PC-3 (cell line): ENCODE measurements at regions not wholly inside any gene's neighbourhood (a gene's known extent, or its start where the extent isn't known, plus 50 kb on each side); places are given as distances from the start of the nearest gene placed in this dataset.

Experiments used
- ATAC-seq: fragments of 200-7000 bp; cut with Tn5 transposase; 2 replicates; pipeline ENCODE4 v1.9.1; 2020; ENCODE audit warnings: mild to moderate bottlenecking, moderate library complexity
- BruUV-seq: library from RNA; stranded (reverse); fragments of 400-500 nt; replicated peaks from 2 replicates; lab custom pipeline; 2021; lab: Mats Ljungman, UMichigan
- CTCF ChIA-PET: fragments of 300-600 bp; sonication (Branson Sonifier 250); formaldehyde crosslinking; loops from one replicate; lab custom pipeline; 2022; ENCODE audit warnings: antibody characterized with exemption; lab: Charles Lee
- POLR2A ChIA-PET: fragments of 300-600 bp; sonication (Branson Sonifier 250); formaldehyde crosslinking; loops from one replicate; lab custom pipeline; 2022; ENCODE audit warnings: antibody characterized with exemption; ENCODE audit not compliant: unreplicated experiment; lab: Charles Lee
- DNase-seq: peaks from one replicate; pipeline ENCODE4 v3.0.0-alpha.2; 2015
- H2AFZ ChIP-seq: fragments of 300-600 bp; sonication (generic); 2 replicates; pipeline ENCODE4 v1.6.0; 2016; ENCODE audit warnings: antibody characterized with exemption, low read length
- H3F3A ChIP-seq: fragments of 300-600 bp; sonication (generic); one replicate; pipeline ENCODE4 v1.6.0; 2017; ENCODE audit warnings: antibody characterized with exemption, low read length, control low read depth, mild to moderate bottlenecking; ENCODE audit not compliant: unreplicated experiment
- H3K27ac ChIP-seq: fragments of 300-600 bp; sonication (generic); 2 replicates; pipeline ENCODE4 v1.5.1; 2016; ENCODE audit warnings: mild to moderate bottlenecking, low read length
- H3K27me3 ChIP-seq: fragments of 300-600 bp; sonication (generic); 2 replicates; pipeline ENCODE4 v1.6.1; 2016; ENCODE audit warnings: low read length, mixed read lengths
- H3K36me3 ChIP-seq: fragments of 300-600 bp; sonication (generic); 2 replicates; pipeline ENCODE4 v1.6.1; 2016; ENCODE audit warnings: low read depth, mixed run types, low read length, mixed read lengths
- H3K4me1 ChIP-seq: fragments of 300-600 bp; sonication (generic); 2 replicates; pipeline ENCODE4 v1.5.1; 2016; ENCODE audit warnings: low read length; ENCODE audit not compliant: insufficient read depth
- H3K4me2 ChIP-seq: fragments of 300-600 bp; sonication (generic); 2 replicates; pipeline ENCODE4 v1.6.0; 2016; ENCODE audit warnings: low read length
- H3K4me3 ChIP-seq: fragments of 300-600 bp; sonication (generic); 2 replicates; pipeline ENCODE4 v1.5.1; 2016; ENCODE audit warnings: mild to moderate bottlenecking, low read length, mixed read lengths
- H3K79me2 ChIP-seq: fragments of 300-600 bp; sonication (generic); 2 replicates; pipeline ENCODE4 v1.6.1; 2017; ENCODE audit warnings: low read length, mixed read lengths
- H3K9ac ChIP-seq: fragments of 300-600 bp; sonication (generic); 2 replicates; pipeline ENCODE4 v1.6.0; 2016; ENCODE audit warnings: mild to moderate bottlenecking, low read length
- H3K9me2 ChIP-seq: fragments of 300-600 bp; sonication (generic); replicated peaks from 2 replicates; pipeline ENCODE4 v1.6.1; 2016; ENCODE audit warnings: mixed run types, low read length, mixed read lengths
- H3K9me3 ChIP-seq: fragments of 300-600 bp; sonication (generic); 2 replicates; pipeline ENCODE4 v1.6.1; 2016; ENCODE audit warnings: low read length, mixed read lengths
- H4K20me1 ChIP-seq: fragments of 300-600 bp; sonication (generic); 2 replicates; pipeline ENCODE4 v1.6.1; 2016; ENCODE audit warnings: low read length, mixed read lengths
- CTCF ChIP-seq: fragments of 300-600 bp; sonication (generic); conservative IDR thresholded peaks from 2 replicates; pipeline ENCODE4 v1.5.1; 2017; ENCODE audit warnings: antibody characterized with exemption, low read depth, mild to moderate bottlenecking, low read length
- EZH2 ChIP-seq: fragments of 300-600 bp; sonication (generic); IDR thresholded peaks from one replicate; pipeline ENCODE4 v1.6.1; 2017; ENCODE audit warnings: antibody characterized with exemption, mild to moderate bottlenecking, low read length; ENCODE audit not compliant: unreplicated experiment
- EZH2phosphoT487 ChIP-seq: fragments of 300-600 bp; sonication (generic); IDR thresholded peaks from 2 replicates; pipeline ENCODE4 v1.6.1; 2018; ENCODE audit warnings: mild to moderate bottlenecking, antibody characterized with exemption, low read length, borderline replicate concordance
- intact Hi-C: fragments of 100-400 bp; cut with micrococcal nuclease; formaldehyde crosslinking; loops from 2 replicates; pipeline ENCODE4 v1.9.0; 2023

GRCh38 chr5:68499987-68500386, 284.4 kb downstream of the PIK3R1 start:
- Histone ChIP-seq H3F3A (no peaks in the 10 kb centered on the region), H3K4me2 (no peak overlapping the region), H4K20me1 (no peaks in the 10 kb centered on the region), H3K27ac (no peak overlapping the region), H2AFZ (no peak overlapping the region), H3K9me3 (no peaks in the 10 kb centered on the region), H3K79me2 (no peaks in the 10 kb centered on the region), H3K27me3 (no peaks in the 10 kb centered on the region), H3K9ac (no peak overlapping the region), H3K4me1 (no peaks in the 10 kb centered on the region), H3K36me3 (no peaks in the 10 kb centered on the region), H3K4me3 (no peak overlapping the region), H3K9me2 (no peaks in the 10 kb centered on the region)
- no peak for ATAC-seq
- no TSS peak for BruUV-seq
- no peak for TF ChIP-seq EZH2phosphoT487
- TF ChIP-seq CTCF = no peak
- no peak for TF ChIP-seq EZH2
- CTCF ChIA-PET = no interaction called here
- peak; percentile 13 for DNase-seq
- intact Hi-C loops = no loop called here
- POLR2A ChIA-PET = no interaction called here

GRCh38 chr5:68500813-68501212, 285.3 kb downstream of the PIK3R1 start:
- TF ChIP-seq CTCF (no peak), EZH2phosphoT487 (no peak), EZH2 (no peak)
- Histone ChIP-seq H3K36me3 (no peaks in the 10 kb centered on the region), H2AFZ (no peak overlapping the region), H3K9me3 (no peaks in the 10 kb centered on the region), H3K79me2 (no peaks in the 10 kb centered on the region), H3K27ac (no peak overlapping the region), H3K9ac (no peak overlapping the region), H3K4me3 (no peak overlapping the region), H3K4me2 (no peak overlapping the region), H3K9me2 (no peaks in the 10 kb centered on the region), H3F3A (no peaks in the 10 kb centered on the region), H3K4me1 (no peaks in the 10 kb centered on the region), H3K27me3 (no peaks in the 10 kb centered on the region), H4K20me1 (no peaks in the 10 kb centered on the region)
- intact Hi-C loops = no loop called here
- CTCF ChIA-PET = no interaction called here
- DNase-seq = no peak
- ATAC-seq = no peak
- no TSS peak for BruUV-seq
- POLR2A ChIA-PET = no interaction called here

- POLR2A ChIA-PET = no interaction called here
- no peak for TF ChIP-seq EZH2phosphoT487
- no peak for TF ChIP-seq CTCF
- TF ChIP-seq EZH2 = no peak
- no peak for ATAC-seq
- H3K4me2 ChIP-seq = no peak overlapping the region
- no peak for DNase-seq
- no peaks in the 10 kb centered on the region for H3K79me2 ChIP-seq
- BruUV-seq = no TSS peak
- no peaks in the 10 kb centered on the region for H4K20me1 ChIP-seq
- H2AFZ ChIP-seq = no peak overlapping the region
- no peaks in the 10 kb centered on the region for H3K9me2 ChIP-seq
- H3K9me3 ChIP-seq = no peaks in the 10 kb centered on the region
- no peak overlapping the region for H3K9ac ChIP-seq
- intact Hi-C loops = no loop called here
- CTCF ChIA-PET = no interaction called here
- H3K4me3 ChIP-seq = no peak overlapping the region
- no peaks in the 10 kb centered on the region for H3K36me3 ChIP-seq
- H3K4me1 ChIP-seq = no peaks in the 10 kb centered on the region
- H3K27me3 ChIP-seq = no peaks in the 10 kb centered on the region
- no peaks in the 10 kb centered on the region for H3F3A ChIP-seq
- H3K27ac ChIP-seq = no peak overlapping the region
Measured at GRCh38 chr5:68502531-68502930, 287.0 kb downstream of the PIK3R1 start.
